Keratinocyte (primary cell): ENCODE measurements at regions not wholly inside any gene's neighbourhood (a gene's known extent, or its start where the extent isn't known, plus 50 kb on each side); places are given as distances from the start of the nearest gene placed in this dataset.

Source experiments
- DNase-seq: peaks from one replicate; pipeline ENCODE4 v3.0.0-alpha.2; 2011; ENCODE audit warnings: low read depth, missing footprints, low spot score
- FAIRE-seq: peaks from 2 replicates; lab custom pipeline; 2011; peaks lifted over from hg19 to GRCh38; lab: Jason Lieb, UNC
- H2AFZ ChIP-seq: 2 replicates; pipeline ENCODE4 v1.6.0; 2012; ENCODE audit warnings: low read length, control low read depth, inconsistent platforms; ENCODE audit not compliant: control insufficient read depth
- H3K27ac ChIP-seq: 2 replicates; pipeline ENCODE4 v1.5.1; 2011; ENCODE audit warnings: low read length; ENCODE audit not compliant: control insufficient read depth, insufficient read depth
- H3K27me3 ChIP-seq: 3 replicates; pipeline ENCODE4 v1.6.0; 2011; ENCODE audit warnings: low read length; ENCODE audit not compliant: control insufficient read depth, insufficient read depth; ENCODE audit errors: extremely low read depth
- H3K36me3 ChIP-seq, 2 experiments: 2 replicates in 1 of 2; 3 replicates in 1 of 2; pipeline ENCODE4 v1.5.1; 2011; ENCODE audit warnings: low read length in 2 of 2, mild to moderate bottlenecking in 1 of 2; ENCODE audit not compliant: control insufficient read depth in 2 of 2, insufficient read depth in 2 of 2; ENCODE audit errors: extremely low read depth in 1 of 2
- H3K4me1 ChIP-seq: 3 replicates; pipeline ENCODE4 v1.5.1; 2011; ENCODE audit warnings: low read length; ENCODE audit not compliant: control insufficient read depth, insufficient read depth; ENCODE audit errors: extremely low read depth
- H3K4me2 ChIP-seq: 3 replicates; pipeline ENCODE4 v1.6.0; 2011; ENCODE audit warnings: low read depth, low read length; ENCODE audit not compliant: control insufficient read depth, insufficient read depth; ENCODE audit errors: extremely low read depth
- H3K4me3 ChIP-seq, 3 experiments: fragments of 200-600 bp in 1 of 3; sonication (generic) in 1 of 3; 2 replicates in 2 of 3; 3 replicates in 1 of 3; pipeline ENCODE4 v1.5.1; 2011 to 2016; ENCODE audit warnings: low read length in 3 of 3, mild to moderate bottlenecking in 3 of 3, control low read depth in 2 of 3, inconsistent platforms in 1 of 3, low read depth in 1 of 3, mixed read lengths in 1 of 3, mixed run types in 1 of 3, moderate library complexity in 1 of 3; ENCODE audit not compliant: control insufficient read depth in 2 of 3, insufficient read depth in 2 of 3; ENCODE audit errors: extremely low read depth in 1 of 3
- H3K79me2 ChIP-seq: 2 replicates; pipeline ENCODE4 v1.6.0; 2012; ENCODE audit warnings: low read length; ENCODE audit not compliant: control insufficient read depth, insufficient read depth
- H3K9ac ChIP-seq: 3 replicates; pipeline ENCODE4 v1.6.0; 2011; ENCODE audit warnings: low read length; ENCODE audit not compliant: control insufficient read depth, insufficient read depth; ENCODE audit errors: extremely low read depth
- H3K9me1 ChIP-seq: 3 replicates; pipeline ENCODE4 v1.6.0; 2011; ENCODE audit warnings: low read length; ENCODE audit not compliant: control insufficient read depth, insufficient read depth; ENCODE audit errors: extremely low read depth
- H3K9me3 ChIP-seq: 2 replicates; pipeline ENCODE4 v1.5.1; 2012; ENCODE audit warnings: low read depth, low read length; ENCODE audit not compliant: control insufficient read depth
- H4K20me1 ChIP-seq: 3 replicates; pipeline ENCODE4 v1.6.0; 2011; ENCODE audit warnings: low read length; ENCODE audit not compliant: control insufficient read depth, insufficient read depth; ENCODE audit errors: extremely low read depth
- CTCF ChIP-seq, 3 experiments: IDR thresholded peaks in 1 of 3; conservative IDR thresholded peaks in 1 of 3; optimal IDR thresholded peaks in 1 of 3; 2 replicates in 2 of 3; 3 replicates in 1 of 3; pipeline versions ENCODE3 to v1.5.1; 2011; ENCODE audit warnings: low read length in 3 of 3, mild to moderate bottlenecking in 3 of 3, moderate library complexity in 2 of 3, control low read depth in 1 of 3, inconsistent platforms in 1 of 3; ENCODE audit not compliant: insufficient read depth in 2 of 3; ENCODE audit errors: extremely low read depth in 1 of 3
- EZH2 ChIP-seq: IDR thresholded peaks from one replicate; pipeline ENCODE4 v1.6.1; 2012; ENCODE audit warnings: inconsistent platforms, mild to moderate bottlenecking, low read length, moderate library complexity
- dilution Hi-C: fragments of 300-500 bp; cut with MboI; formaldehyde crosslinking; loops from one replicate; pipeline ENCODE4 v1.7.0; 2020; ENCODE audit warnings: low sequenced_read_pairs; ENCODE audit not compliant: extremely low pct_ligation_motif_present

- dilution Hi-C loops, result loop anchor here (25.0 kb wide), 1 partner anchor 163 kb away; no protein-coding TSS in a partner anchor
- Histone ChIP-seq H3K4me3 (no peak overlapping the region), H3K79me2 (no peaks in the 10 kb centered on the region), H3K4me2 (peak overlapping the region; percentile 18), H3K36me3 (no peaks in the 10 kb centered on the region), H3K9me1 (no peaks in the 10 kb centered on the region), H2AFZ (peak overlapping the region; percentile 72), H3K27ac (no peak overlapping the region), H3K27me3 (no peaks in the 10 kb centered on the region), H3K9me3 (peaks cover 2% of the 10 kb centered on the region), H3K9ac (no peak overlapping the region), H3K4me1 (peaks cover 9% of the 10 kb centered on the region), H4K20me1 (no peaks in the 10 kb centered on the region)
- TF ChIP-seq CTCF (optimal IDR thresholded peaks at IDR 0.05 in 1 of 3, IDR thresholded peaks at IDR 0.05 in 1 of 3, conservative IDR thresholded peaks at IDR 0.05 in 1 of 3; ENCODE audit: extremely low read depth in 1 of 3, insufficient read depth in 2 of 3, low read length in 3 of 3) (no peak), EZH2 (no peak)
- no peak for DNase-seq
- no peak for FAIRE-seq
These were observed 102.5 kb downstream of the HNRNPLL start for GRCh38 chr2:38500283-38500634.

GRCh38 chr2:38499548-38500282 lies 103.0 kb downstream of the HNRNPLL start:
- Histone ChIP-seq H3K27me3 (no peaks in the 10 kb centered on the region), H2AFZ (peak overlapping the region; percentile 72), H3K9me3 (peaks cover 2% of the 10 kb centered on the region), H3K9ac (no peak overlapping the region), H3K9me1 (no peaks in the 10 kb centered on the region), H3K4me3 (no peak overlapping the region), H3K4me2 (peak overlapping the region; percentile 18), H3K4me1 (peaks cover 9% of the 10 kb centered on the region), H3K79me2 (no peaks in the 10 kb centered on the region), H4K20me1 (no peaks in the 10 kb centered on the region), H3K36me3 (no peaks in the 10 kb centered on the region), H3K27ac (no peak overlapping the region)
- no peak for TF ChIP-seq EZH2
- TF ChIP-seq CTCF (optimal IDR thresholded peaks at IDR 0.05 in 1 of 3, IDR thresholded peaks at IDR 0.05 in 1 of 3, conservative IDR thresholded peaks at IDR 0.05 in 1 of 3; ENCODE audit: extremely low read depth in 1 of 3, insufficient read depth in 2 of 3, low read length in 3 of 3), result no peak
- FAIRE-seq (peak; percentile 62), DNase-seq (no peak)
- dilution Hi-C loops, result loop anchor here (25.0 kb wide), 1 partner anchor 162 kb away; no protein-coding TSS in a partner anchor
